A549 (cell line): ENCODE measurements at regions not wholly inside any gene's neighbourhood (a gene's known extent, or its start where the extent isn't known, plus 50 kb on each side); places are given as distances from the start of the nearest gene placed in this dataset.

Experiments
- CEBPB ChIP-seq, 2 experiments: fragments of >200 bp in 1 of 2; sonication (Bioruptor Twin) in 1 of 2; formaldehyde crosslinking in 1 of 2; IDR thresholded peaks; 2 replicates each; pipeline ENCODE4 v1.6.1; 2012 to 2016
- CHD2 ChIP-seq: fragments of 150-350 bp; IDR thresholded peaks from 2 replicates; pipeline ENCODE4 v1.6.1; 2014; ENCODE audit warnings: low read length; ENCODE audit not compliant: partially characterized antibody
- EP300 ChIP-seq, 2 experiments: fragments of >200 bp; sonication (Bioruptor Twin); formaldehyde crosslinking; IDR thresholded peaks; 2 replicates in 1 of 2; 3 replicates in 1 of 2; pipeline ENCODE4 v1.6.1; 2016 to 2017
- ESRRA ChIP-seq: fragments of 150-350 bp; IDR thresholded peaks from 2 replicates; pipeline ENCODE4 v1.6.1; 2014; ENCODE audit warnings: mild to moderate bottlenecking, low read length, borderline replicate concordance
- NFE2L2 ChIP-seq: fragments of 150-350 bp; conservative IDR thresholded peaks from 2 replicates; pipeline ENCODE4 v1.6.1; 2014; ENCODE audit warnings: low read length
- RAD21 ChIP-seq, 2 experiments: fragments of >200 bp in 1 of 2; sonication (Bioruptor Twin) in 1 of 2; formaldehyde crosslinking in 1 of 2; IDR thresholded peaks in 1 of 2; conservative IDR thresholded peaks in 1 of 2; 2 replicates in 1 of 2; 3 replicates in 1 of 2; pipeline ENCODE4 v1.6.1; 2012 to 2018; ENCODE audit warnings: inconsistent platforms in 1 of 2
- TF ChIP-seq, protein P1 (sequence below): fragments of >200 bp; sonication (Bioruptor Twin); formaldehyde crosslinking; IDR thresholded peaks from 3 replicates; pipeline ENCODE4 v1.5.1; 2016
- TF ChIP-seq, protein P2 (sequence below): fragments of 450-650 bp; IDR thresholded peaks from 2 replicates; pipeline ENCODE4 v1.6.1; 2014; ENCODE audit warnings: antibody characterized with exemption

DNA sequence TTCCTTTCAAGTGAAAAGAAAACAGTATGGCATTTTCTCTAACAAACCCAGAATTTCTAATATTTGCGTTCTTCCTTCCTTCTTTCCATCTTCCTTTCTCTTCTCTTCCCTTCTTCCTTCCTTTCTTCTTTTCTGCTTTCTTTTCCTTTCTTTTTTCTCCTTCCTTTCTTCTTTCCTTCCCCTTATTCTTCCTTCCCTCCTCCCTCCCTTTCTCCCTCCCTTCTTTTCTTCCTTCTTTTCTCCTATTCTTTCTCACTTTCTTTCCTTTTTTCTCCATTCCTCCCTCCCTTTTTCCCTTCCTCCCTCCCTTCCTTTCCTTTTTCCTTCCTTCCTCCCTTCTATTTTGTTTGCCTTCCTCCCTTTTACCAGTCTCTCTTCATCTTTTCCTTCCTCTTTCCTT lies 194.8 kb downstream of the SHCBP1 start:
- TF ChIP-seq, protein P1, sequence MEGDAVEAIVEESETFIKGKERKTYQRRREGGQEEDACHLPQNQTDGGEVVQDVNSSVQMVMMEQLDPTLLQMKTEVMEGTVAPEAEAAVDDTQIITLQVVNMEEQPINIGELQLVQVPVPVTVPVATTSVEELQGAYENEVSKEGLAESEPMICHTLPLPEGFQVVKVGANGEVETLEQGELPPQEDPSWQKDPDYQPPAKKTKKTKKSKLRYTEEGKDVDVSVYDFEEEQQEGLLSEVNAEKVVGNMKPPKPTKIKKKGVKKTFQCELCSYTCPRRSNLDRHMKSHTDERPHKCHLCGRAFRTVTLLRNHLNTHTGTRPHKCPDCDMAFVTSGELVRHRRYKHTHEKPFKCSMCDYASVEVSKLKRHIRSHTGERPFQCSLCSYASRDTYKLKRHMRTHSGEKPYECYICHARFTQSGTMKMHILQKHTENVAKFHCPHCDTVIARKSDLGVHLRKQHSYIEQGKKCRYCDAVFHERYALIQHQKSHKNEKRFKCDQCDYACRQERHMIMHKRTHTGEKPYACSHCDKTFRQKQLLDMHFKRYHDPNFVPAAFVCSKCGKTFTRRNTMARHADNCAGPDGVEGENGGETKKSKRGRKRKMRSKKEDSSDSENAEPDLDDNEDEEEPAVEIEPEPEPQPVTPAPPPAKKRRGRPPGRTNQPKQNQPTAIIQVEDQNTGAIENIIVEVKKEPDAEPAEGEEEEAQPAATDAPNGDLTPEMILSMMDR, result no peak
- no peak for TF ChIP-seq EP300 (IDR thresholded peaks at IDR 0.05)
- TF ChIP-seq, protein P2, sequence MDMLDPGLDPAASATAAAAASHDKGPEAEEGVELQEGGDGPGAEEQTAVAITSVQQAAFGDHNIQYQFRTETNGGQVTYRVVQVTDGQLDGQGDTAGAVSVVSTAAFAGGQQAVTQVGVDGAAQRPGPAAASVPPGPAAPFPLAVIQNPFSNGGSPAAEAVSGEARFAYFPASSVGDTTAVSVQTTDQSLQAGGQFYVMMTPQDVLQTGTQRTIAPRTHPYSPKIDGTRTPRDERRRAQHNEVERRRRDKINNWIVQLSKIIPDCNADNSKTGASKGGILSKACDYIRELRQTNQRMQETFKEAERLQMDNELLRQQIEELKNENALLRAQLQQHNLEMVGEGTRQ, result no peak
- TF ChIP-seq RAD21 (conservative IDR thresholded peaks at IDR 0.05 in 1 of 2, IDR thresholded peaks at IDR 0.05 in 1 of 2), result no peak
- TF ChIP-seq CEBPB (IDR thresholded peaks at IDR 0.05), result no peak
- TF ChIP-seq ESRRA, result no peak
- TF ChIP-seq NFE2L2, result no peak
- no peak for TF ChIP-seq CHD2
